Fibroblast of pulmonary artery (primary cell): ENCODE measurements at regions not wholly inside any gene's neighbourhood (a gene's known extent, or its start where the extent isn't known, plus 50 kb on each side); places are given as distances from the start of the nearest gene placed in this dataset.

Source experiments
- DNase-seq: peaks from one replicate; pipeline ENCODE4 v3.0.0-alpha.2; 2010; ENCODE audit warnings: low read depth
- H3K4me3 ChIP-seq: replicated peaks from 2 replicates; pipeline ENCODE4 v1.5.1; 2011; ENCODE audit warnings: low read depth, mild to moderate bottlenecking, control low read depth, low read length, moderate library complexity
- TF ChIP-seq, protein P1 (sequence below): IDR thresholded peaks from 2 replicates; pipeline ENCODE4 v1.5.1; 2011; ENCODE audit warnings: mild to moderate bottlenecking, control low read depth, low read length, inconsistent platforms; ENCODE audit errors: missing control alignments

DNA sequence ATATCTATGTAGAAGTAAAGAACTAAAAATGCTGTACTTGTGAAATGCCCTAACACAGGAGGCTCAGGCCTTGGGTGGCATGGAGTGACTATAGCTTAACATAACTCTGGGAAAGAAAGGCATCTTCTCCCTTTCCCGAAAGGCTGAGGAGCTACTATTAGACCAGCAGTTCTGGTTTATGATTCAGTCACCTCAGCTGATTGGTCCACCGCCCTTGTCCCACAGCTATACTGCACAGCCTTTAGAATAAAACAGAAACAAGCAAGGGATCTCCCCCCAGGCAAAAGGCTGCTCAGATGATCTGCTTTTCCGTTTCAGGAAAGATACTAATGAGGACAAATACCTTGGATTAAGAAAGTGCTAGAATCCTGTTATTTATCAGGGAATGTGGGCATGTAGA lies 171.3 kb downstream of the SNCA start:
- no peak for DNase-seq
- TF ChIP-seq, protein P1, sequence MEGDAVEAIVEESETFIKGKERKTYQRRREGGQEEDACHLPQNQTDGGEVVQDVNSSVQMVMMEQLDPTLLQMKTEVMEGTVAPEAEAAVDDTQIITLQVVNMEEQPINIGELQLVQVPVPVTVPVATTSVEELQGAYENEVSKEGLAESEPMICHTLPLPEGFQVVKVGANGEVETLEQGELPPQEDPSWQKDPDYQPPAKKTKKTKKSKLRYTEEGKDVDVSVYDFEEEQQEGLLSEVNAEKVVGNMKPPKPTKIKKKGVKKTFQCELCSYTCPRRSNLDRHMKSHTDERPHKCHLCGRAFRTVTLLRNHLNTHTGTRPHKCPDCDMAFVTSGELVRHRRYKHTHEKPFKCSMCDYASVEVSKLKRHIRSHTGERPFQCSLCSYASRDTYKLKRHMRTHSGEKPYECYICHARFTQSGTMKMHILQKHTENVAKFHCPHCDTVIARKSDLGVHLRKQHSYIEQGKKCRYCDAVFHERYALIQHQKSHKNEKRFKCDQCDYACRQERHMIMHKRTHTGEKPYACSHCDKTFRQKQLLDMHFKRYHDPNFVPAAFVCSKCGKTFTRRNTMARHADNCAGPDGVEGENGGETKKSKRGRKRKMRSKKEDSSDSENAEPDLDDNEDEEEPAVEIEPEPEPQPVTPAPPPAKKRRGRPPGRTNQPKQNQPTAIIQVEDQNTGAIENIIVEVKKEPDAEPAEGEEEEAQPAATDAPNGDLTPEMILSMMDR: no peak
- no peak overlapping the region for H3K4me3 ChIP-seq

DNA sequence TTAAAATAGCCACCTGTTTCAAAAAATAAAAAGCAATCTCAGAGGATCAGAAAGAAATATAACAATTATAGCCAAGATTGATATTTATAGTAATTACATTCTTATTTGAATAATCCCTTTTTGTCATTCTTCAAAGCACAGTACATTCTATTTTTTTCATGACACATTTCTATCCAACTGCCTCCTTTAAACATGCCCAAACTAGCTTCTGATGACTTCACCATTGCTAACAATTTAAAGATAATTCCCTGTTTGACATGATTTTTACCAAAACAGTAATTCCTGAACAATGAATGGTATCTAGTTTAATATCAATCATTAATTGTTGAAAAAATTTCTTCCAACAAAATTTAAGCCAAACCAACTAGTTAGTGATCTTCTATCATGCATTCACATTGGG lies 172.4 kb downstream of the SNCA start:
- no peak overlapping the region for H3K4me3 ChIP-seq
- DNase-seq: no peak
- TF ChIP-seq, protein P1: no peak

DNA sequence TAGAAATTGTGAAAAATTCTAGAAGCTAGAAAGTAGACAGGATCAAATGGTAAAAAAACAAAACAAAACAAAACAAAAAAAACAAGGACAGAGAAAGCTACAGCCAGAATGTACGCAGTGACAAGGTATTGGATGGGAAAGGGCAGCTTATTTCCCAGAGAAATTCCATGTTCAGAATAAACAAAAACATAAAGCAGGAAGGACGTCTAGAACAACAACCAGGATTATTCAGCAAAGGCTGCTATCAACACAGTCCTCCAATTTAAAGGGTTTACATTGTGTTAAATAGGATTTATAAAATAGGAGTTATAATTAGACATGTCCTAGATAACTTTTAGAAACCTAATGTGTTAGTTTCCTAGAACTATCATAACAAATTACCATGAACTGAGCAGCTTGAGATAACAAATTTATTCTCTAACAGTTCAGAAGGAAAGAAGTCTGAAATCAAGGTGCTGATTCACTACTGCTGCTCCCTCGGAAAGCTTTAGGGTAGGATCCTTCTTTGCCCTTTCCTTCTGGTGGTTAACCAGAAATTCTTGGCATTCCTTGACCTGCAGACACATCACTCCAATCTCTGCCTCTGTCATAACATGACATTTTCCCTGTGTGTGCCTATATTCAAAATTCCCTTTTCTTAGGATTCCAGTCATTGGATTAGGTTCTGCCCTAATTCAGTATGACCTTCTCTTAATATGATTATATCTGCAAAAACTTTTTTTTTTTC lies 175.6 kb downstream of the SNCA start:
- H3K4me3 ChIP-seq: no peak overlapping the region
- peak; percentile 58 for DNase-seq
- TF ChIP-seq, protein P1: no peak

DNA sequence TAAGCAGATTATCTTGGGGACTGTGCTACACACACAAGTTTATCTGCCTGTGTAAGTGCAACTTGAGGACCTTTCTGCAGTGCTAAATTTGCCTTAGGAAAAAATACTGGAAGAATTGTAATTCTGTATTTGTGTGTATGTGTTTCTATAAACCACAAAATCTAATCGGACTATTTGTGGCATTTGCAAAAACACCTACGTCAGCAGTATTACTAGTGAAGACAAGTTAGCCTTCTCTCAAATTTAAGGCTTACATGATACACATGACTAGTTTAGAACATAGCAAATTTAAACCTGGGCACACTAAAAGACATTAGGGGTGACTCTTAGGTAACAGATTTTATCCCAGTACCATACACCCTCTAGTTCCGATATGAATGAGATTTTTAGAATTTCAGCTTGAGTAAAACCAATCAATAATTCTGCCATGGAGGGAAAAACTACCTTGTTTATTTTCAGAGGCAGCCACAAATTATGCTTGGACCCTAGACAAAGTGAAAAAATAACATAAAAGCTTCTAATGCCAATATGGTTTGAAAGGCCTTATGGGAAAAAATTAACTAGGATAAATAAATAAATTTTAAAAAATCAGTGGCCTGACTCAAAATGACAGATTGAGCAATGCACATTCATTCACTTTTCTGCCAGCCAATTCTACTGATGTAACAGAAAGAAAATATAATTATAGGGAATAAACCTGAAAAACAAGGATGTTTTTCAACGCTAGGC lies 176.4 kb downstream of the SNCA start:
- TF ChIP-seq, protein P1: no peak
- peak; percentile 17 for DNase-seq

DNA sequence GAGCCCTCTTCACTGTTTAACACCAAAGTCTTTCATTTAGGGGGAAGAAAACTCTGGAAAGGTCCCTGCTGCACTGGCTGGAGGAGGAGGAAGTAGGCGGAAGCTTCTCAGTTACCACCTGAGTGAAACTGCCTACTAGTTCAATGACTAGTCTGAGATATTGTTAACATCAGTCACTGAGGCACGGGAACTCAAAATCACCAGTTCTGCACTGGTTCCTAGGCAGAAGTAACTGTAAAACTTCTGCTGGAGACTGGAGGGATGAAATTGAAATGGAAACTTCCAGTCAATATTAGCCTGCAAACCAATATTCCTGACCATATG lies 178.3 kb downstream of the SNCA start:
- no peak overlapping the region for H3K4me3 ChIP-seq
- TF ChIP-seq, protein P1: no peak
- no peak for DNase-seq

More for the DNA sequence above, 176.4 kb downstream of the SNCA start:
- no peak overlapping the region for H3K4me3 ChIP-seq

DNA sequence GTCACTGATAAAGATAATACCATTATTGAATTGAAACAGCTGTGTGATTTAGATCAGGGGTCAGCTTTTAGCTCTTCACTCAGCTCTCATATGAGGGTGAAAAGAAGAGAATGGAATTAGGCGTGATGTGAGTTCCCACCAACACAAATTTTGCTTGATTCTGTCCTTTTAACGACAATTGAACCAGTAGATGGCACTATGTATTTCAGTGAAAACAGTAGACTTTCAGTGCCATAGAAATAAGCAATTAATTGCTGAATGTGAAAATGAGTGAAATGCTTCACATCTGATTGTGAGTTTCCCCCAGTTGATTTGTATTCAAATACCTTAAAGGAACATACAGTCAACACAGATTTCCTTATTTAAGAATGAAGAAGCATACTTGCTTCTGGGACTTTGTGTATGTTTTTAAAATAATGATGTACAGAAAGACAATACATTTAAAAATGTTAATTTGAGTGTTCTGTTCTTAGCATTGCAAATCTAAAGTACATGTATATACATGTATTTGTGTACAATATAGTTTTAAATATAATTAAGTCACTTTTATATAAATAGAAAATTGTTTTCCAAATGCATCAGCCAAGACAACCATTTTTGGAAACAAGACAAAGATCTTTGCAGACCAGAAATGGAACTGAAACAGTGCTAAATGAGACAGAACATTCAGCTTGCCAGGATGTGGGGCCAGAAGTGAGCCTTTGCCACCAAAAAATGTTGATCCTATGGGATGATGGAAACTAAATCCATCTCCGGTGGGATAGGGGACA lies 178.8 kb downstream of the SNCA start:
- H3K4me3 ChIP-seq: no peak overlapping the region
- DNase-seq: peak; percentile 71
- TF ChIP-seq, protein P1: peak; percentile 58
